D341Med (cell line): ENCODE measurements at regions not wholly inside any gene's neighbourhood (a gene's known extent, or its start where the extent isn't known, plus 50 kb on each side); places are given as distances from the start of the nearest gene placed in this dataset.

ENCODE experiments used
- DNase-seq: peaks from one replicate; pipeline ENCODE4 v3.0.0; 2012; ENCODE audit warnings: low spot score

GRCh38 chr22:47665151-47665550 lies 902.7 kb downstream of the TBC1D22A start:
- no peak for DNase-seq

DNA sequence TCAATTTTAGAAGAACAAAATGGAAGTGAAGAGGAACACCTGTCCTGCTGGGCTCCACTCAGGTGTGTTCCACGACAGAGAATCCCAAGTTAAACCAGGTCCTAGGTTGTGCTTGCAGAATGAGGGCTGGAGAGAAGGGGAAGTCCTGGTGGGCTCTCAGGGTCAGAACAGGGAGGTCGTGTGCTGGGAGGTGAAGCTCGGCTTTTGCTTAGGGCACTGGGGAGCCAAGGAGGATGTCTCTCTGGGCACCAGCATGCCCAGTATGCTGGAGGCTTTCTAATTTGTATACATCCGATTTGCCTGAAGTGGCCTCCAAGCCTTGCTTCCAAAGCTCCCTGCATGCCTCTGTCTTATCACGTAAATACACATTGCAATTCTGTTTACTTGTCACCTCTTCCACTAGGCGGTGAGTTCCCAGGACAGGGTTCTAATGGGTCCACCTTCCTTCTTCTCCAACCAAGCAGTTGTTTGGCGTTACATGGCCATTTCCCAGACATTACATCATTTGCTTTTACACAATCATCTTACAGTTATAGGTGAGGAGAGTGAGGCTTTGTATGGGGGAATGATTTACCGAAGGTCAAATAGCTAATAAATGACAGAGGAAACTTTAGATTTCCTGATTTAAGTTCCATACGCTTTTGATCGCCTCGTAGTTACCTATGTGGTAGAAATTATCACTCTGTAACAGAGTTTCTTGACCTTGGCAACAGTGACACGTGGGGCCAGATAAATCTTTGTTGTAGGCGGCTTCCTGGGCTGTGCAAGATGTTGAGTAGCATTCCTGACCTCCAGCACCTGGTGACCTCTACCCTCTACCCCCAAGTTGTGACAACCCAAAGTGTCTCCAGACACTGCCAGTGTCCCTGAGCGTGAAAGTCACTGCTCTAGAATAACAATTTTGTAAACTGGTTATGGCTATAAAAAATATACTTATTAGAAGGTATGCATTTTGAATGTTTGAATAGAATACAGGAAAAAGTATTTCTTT lies 901.5 kb downstream of the TBC1D22A start:
- DNase-seq = no peak

GRCh38 chr22:47659467-47660223 lies 897.2 kb downstream of the TBC1D22A start:
- no peak for DNase-seq

DNA sequence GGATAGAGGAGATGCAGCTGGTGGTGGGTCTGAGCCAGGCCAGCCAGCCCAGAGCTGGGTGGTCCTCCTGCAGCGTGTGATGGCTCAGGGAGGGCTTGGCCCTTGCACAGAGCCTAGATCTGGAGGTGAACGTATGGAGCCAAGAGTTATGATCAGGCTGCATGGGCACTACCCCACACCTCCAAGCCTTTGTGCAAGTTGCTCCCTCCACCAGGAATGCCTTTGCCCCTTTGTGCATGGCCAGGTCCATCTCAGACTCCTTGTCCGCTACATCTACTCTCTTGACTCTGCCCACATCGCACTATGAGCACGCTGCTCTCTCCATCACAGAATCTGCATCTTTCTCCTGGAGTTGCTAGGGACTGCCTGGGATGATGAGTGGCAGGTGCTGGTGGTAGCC lies 895.7 kb downstream of the TBC1D22A start:
- DNase-seq = no peak

- DNase-seq = no peak
Observed at GRCh38 chr22:47657224-47657623, 894.8 kb downstream of the TBC1D22A start.

DNA sequence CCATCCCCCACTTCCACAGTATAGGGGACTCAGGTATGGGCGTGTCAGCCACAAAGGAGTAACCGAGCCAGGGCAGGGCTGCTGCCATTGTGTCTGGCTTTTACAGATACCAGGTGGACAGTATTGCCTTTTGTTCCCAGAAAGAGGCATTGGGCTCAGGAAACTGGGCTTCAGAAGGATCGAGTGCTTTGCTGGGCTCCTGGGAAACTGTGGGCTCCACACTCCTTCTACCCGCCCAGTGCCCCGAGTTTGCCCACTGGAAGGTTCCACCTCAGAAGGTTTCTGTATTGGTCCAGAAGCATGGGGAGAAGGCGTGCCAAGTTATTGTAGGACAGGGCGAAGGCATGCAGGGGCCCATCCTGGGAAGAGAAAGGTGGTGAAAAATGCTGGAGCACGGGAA lies 894.4 kb downstream of the TBC1D22A start:
- DNase-seq = no peak

DNA sequence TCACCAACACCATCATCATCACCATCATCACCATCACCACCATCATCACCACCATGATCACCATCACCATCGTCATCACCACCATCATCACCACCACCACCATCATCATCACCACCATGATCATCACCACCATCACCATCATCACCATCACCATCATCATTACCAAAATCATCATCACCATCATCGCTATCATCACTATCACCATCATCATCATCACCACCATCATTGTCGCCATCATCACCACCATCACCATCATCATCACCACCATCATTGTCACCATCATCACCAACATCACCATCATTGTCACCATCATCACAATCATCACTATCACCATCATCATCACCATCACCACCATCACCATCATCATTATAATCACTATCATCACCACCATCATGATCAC lies 893.5 kb downstream of the TBC1D22A start:
- no peak for DNase-seq

DNA sequence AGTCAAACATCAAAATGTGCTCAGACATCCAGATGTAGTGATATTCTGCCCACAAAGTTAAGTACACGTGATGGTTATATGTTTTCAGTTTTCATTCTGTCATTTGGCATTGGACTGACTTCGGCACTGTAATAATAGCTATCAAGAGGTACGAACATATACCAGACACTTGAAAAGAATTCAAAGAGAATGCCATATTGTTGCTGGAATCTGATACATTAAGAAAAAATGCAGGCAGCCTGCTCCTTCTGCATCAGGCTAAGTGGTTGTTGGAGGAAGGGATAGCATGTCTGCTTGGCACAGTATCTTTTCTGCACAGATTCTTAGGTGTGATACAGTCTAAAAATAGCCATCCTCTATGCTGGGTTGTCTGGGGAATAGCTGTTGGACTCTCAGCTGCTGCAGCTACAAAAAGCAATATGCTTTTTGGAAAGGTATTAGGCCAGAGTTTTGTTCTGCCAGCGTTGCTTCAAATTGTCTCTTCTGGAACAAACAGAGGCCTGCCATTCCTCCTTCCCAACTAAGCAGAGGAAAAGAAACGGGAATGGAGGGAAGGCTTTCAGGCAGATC lies 892.6 kb downstream of the TBC1D22A start:
- no peak for DNase-seq

- no peak for DNase-seq
Observed at GRCh38 chr22:47653921-47654320, 891.5 kb downstream of the TBC1D22A start.

- no peak for DNase-seq
Observed at GRCh38 chr22:47651216-47651987, 889.0 kb downstream of the TBC1D22A start.

DNA sequence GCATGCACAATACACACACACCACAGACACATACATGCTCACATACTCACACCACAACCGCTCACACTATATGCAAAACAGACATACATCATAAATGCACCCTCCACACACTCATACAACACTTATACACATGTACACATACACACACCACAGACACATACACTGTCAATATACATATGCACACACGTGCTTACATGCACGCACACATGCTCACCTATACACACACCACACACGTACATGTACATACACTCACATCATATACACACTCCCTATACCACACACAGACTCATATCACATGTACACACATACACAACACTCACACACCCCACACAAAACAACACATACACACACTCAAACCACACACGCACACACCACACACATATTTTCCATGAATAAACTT lies 885.3 kb downstream of the TBC1D22A start:
- no peak for DNase-seq

GRCh38 chr22:47647181-47647580 lies 884.7 kb downstream of the TBC1D22A start:
- DNase-seq = no peak

DNA sequence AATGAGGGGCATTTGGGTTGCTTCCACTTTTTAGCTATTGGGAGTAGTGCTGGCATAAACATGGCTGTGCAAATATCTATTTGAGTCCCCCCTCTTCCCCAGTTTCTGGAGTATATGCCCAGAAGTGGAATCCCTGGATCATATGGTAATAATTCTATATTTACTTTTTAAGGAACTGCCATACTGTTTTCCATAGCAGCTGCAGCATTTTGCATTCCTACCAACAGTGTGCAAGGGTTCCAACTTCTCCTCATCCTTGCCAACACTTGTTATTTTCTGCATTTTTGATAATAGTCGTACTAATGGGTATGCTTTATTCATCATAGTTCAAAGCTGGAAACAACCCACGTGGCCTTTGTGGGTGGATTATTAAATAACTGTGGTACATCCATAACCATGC lies 883.5 kb downstream of the TBC1D22A start:
- DNase-seq = no peak

DNA sequence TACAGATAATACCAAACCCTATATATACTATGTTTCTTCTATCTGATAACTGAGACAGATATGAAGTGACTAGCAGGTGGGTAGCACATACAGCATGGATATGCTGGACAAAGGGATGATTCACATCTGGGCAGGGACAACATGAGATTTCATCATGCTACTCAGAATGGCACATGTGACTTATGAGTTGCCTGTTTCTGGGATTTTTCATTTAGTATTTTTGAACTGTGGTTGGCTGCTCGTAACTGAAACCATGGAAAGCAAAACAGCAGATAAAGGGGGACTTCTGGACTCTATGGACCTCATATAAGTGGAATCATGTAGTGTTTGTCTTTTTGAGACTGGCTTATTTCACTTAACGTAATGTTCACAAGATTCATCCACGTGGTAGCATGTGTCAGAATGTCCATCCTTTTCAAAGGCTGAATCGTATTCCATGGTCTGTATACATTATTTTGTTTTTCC lies 883.0 kb downstream of the TBC1D22A start:
- no peak for DNase-seq

- no peak for DNase-seq
Observed at GRCh38 chr22:47634347-47634746, 871.9 kb downstream of the TBC1D22A start.

GRCh38 chr22:47633111-47633510 lies 870.7 kb downstream of the TBC1D22A start:
- DNase-seq = no peak

GRCh38 chr22:47632701-47633100 lies 870.3 kb downstream of the TBC1D22A start:
- no peak for DNase-seq

DNA sequence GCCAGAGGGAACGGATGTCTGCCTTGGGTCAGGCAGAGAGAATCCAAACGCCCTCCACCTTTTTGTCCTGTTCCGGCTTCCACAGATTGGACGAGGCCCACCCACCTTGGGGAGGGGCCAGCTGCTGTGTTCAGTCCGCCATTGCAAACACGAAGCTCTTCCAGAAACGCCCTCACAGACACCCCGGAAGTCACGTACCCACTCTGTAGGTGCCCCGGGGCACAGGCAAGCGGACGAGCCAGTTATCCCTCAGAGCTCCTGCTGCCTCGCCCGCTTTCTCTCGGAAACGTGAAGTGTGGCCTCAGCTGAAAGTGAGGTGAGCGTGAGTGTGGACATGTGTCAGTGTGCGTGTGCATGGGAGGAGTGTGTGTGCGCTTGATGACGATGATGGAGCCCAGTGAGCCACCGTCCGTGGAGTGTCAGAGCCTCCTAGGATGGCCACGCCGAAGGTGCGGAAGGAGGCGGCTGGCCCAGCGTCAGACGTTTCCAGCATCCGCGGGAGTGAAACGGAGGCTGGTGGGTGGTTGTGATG lies 869.2 kb downstream of the TBC1D22A start:
- no peak for DNase-seq

GRCh38 chr22:47630741-47631534 lies 868.5 kb downstream of the TBC1D22A start:
- no peak for DNase-seq

GRCh38 chr22:47629791-47630655 lies 867.6 kb downstream of the TBC1D22A start:
- no peak for DNase-seq
